22Rv1 (cell line): ENCODE measurements at regions not wholly inside any gene's neighbourhood (a gene's known extent, or its start where the extent isn't known, plus 50 kb on each side); places are given as distances from the start of the nearest gene placed in this dataset.

Experiments
- H3K27ac ChIP-seq: fragments of 450-650 bp; 2 replicates; pipeline ENCODE4 v1.5.1; 2017
- CTCF ChIP-seq: fragments of 450-650 bp; IDR thresholded peaks from 2 replicates; pipeline ENCODE4 v1.5.1; 2017; ENCODE audit warnings: mild to moderate bottlenecking
- ZFX ChIP-seq: fragments of 450-650 bp; IDR thresholded peaks from 2 replicates; pipeline ENCODE4 v1.6.1; 2017; ENCODE audit warnings: antibody characterized with exemption, borderline replicate concordance

DNA sequence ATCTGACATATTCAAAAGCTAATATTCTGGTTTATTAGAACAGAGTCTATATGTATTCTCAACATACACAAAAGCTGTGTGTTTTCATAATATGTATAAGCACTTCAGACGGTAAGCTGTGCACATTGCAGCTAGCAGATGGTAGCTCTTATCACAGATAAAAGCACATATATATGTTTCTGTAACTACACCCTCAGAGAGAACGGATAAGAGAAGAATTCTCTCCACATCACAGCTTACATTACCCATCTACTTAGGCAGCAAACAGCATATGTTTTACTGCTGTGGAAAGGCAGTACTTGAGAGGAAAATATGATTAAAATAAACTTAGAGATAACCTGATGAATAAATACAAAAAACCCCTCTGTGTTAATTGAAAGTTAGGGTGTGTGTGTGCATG, 450.9 kb upstream of the ZNF608 start:
- TF ChIP-seq ZFX (no peak), CTCF (no peak)
- H3K27ac ChIP-seq = peak overlapping the region; percentile 71

- TF ChIP-seq ZFX (no peak), CTCF (no peak)
- no peak overlapping the region for H3K27ac ChIP-seq
Observed at GRCh38 chr5:125198270-125198974, 452.0 kb upstream of the ZNF608 start.

- no peak overlapping the region for H3K27ac ChIP-seq
Observed at GRCh38 chr5:125199373-125199772, 452.9 kb upstream of the ZNF608 start.

GRCh38 chr5:125199968-125200865, 453.8 kb upstream of the ZNF608 start:
- H3K27ac ChIP-seq = no peak overlapping the region
- TF ChIP-seq CTCF = no peak
- TF ChIP-seq ZFX = no peak

More at GRCh38 chr5:125199373-125199772, 452.9 kb upstream of the ZNF608 start:
- TF ChIP-seq ZFX (no peak), CTCF (no peak)

DNA sequence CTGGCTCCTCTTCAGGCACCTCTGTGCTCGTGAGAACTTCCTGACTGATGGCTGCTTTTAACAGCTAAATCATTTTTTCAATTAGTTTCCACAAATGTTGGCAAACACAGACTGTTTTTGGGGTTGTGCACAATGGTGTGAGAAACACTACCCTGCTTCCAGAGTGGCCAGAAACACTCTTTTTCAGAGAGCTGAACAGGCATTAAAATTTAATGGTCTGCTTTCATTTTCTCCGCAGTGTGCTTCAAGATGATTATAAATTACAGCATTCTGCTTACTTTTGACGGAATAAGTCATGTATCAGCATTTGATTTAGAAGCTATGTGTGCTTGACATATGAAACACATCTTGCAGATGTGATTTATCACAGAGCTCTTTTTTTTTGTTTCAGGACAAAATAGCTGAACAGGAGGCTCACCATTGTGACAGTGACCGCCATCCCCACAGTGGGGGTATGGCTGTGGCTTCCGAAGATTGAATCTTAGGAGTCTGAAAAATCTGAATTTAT, 454.5 kb upstream of the ZNF608 start:
- H3K27ac ChIP-seq = no peak overlapping the region
- TF ChIP-seq ZFX = no peak
- TF ChIP-seq CTCF = no peak

DNA sequence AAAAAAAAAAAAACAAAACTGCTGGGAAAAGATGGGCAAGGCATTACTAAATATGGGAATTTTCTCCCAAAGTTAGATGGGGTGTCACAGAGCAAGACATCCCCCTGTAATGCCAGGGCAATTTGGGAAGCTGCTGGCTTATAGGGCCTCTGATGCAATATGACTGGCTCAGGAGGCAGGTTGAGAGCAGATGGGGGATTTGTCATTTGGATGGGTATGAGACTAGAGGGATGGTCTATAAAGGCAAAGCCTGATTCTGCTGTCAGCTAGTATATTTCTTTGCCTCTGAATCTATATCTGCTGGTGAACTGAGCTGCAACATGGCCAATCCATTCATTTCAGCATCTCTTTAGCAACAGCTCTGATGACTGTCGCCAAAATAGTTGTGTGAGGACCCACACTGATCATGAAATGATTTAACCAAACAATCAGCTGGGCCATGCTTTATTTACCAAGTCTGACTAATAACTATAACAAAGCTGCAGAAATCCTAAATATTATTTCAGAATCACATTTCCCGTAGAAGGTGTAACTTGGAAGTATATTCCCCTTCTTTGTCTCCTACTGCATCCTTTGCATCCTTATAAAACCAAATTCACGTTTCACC, 455.1 kb upstream of the ZNF608 start:
- H3K27ac ChIP-seq = no peak overlapping the region
- no peak for TF ChIP-seq ZFX
- no peak for TF ChIP-seq CTCF

DNA sequence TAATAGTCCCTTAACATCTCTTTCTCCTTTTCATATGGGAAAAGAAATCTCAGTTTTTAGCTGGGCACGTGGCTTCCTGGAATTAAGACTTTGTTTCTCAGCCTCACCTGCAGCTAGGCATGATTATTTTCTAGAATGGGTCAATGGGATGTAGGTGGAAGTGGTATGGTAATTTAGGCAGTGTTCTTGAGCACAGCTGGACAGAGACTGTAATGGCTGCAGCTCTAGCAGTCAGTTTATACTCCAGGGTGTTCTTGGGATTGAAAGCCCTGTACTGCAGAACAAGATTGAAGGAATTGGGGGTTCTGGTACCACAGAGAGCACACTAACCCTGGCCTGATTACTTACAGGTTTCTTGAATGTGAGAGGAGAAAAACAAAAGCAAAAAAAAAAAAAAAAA, 455.9 kb upstream of the ZNF608 start:
- no peak overlapping the region for H3K27ac ChIP-seq
- TF ChIP-seq ZFX (no peak), CTCF (no peak)
